Endothelial cell of umbilical vein (primary cell): ENCODE measurements at regions not wholly inside any gene's neighbourhood (a gene's known extent, or its start where the extent isn't known, plus 50 kb on each side); places are given as distances from the start of the nearest gene placed in this dataset.

Experiments
- EZH2 ChIP-seq: IDR thresholded peaks from 2 replicates; pipeline ENCODE4 v1.6.1; 2012; ENCODE audit warnings: borderline replicate concordance, low read depth, mild to moderate bottlenecking, moderate library complexity, low read length, inconsistent platforms; ENCODE audit not compliant: severe bottlenecking
- GATA2 ChIP-seq: IDR thresholded peaks from 2 replicates; pipeline ENCODE4 v1.7.0; 2011; ENCODE audit warnings: low read depth, mild to moderate bottlenecking, moderate library complexity, mixed read lengths, low read length; ENCODE audit not compliant: insufficient read length, insufficient read depth
- JUN ChIP-seq: IDR thresholded peaks from 2 replicates; pipeline ENCODE4 v1.6.1; 2011; ENCODE audit warnings: borderline replicate concordance, low read depth; ENCODE audit not compliant: insufficient read length, insufficient read depth
- TF ChIP-seq, protein P1 (sequence below), 2 donors: IDR thresholded peaks; 1 replicate in 1 of 2; 2 replicates in 1 of 2; pipeline ENCODE4 v1.5.1; 2011; ENCODE audit warnings: low read length in 2 of 2, mild to moderate bottlenecking in 2 of 2, moderate library complexity in 2 of 2, control low read depth in 1 of 2, inconsistent platforms in 1 of 2, low read depth in 1 of 2; ENCODE audit not compliant: insufficient read depth in 1 of 2; ENCODE audit errors: extremely low read depth in 1 of 2
- TF ChIP-seq, protein P2 (sequence below): IDR thresholded peaks from 2 replicates; pipeline ENCODE4 v1.6.1; 2011; ENCODE audit not compliant: insufficient read depth, insufficient read length

DNA sequence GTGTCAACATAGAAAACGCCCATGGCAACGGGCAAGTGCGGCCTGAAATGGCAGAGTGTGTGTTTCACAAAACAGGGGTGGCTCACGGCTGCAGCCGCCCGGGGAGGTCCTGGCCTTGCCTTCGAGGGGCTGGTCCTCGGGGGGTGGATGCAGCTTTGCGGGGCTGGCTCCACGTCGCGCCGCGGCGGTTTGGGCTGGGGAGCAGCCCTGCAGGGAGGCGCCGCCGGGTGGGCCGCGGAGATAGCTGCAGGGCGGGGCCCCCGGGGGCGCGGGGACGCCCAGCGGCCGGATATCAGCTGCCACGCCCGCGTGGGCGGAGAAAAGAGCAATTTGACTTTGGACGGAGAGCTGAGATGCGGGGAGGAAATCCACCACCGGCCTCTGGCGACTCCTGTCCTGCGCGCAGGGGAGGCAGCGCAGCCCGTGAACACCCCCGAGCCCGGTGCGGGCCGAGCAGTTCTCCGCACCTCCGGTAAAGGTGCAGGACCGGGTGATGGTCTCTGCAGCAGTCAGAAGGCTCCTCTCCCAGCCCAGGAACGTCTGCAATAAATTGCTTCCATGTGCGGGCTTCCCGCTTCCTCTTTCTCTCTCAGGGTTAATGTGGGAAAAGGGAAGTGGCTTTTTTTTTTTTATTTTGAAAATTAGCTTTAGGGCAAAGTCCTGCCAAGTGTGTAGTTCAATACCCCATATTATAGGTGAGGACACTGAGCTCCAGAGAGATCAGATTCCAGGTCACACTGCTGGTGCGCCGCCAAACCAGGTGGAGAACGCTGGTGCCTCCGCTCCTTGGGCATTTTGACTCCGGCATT lies 110.5 kb downstream of the ARF6 start:
- TF ChIP-seq, protein P1, sequence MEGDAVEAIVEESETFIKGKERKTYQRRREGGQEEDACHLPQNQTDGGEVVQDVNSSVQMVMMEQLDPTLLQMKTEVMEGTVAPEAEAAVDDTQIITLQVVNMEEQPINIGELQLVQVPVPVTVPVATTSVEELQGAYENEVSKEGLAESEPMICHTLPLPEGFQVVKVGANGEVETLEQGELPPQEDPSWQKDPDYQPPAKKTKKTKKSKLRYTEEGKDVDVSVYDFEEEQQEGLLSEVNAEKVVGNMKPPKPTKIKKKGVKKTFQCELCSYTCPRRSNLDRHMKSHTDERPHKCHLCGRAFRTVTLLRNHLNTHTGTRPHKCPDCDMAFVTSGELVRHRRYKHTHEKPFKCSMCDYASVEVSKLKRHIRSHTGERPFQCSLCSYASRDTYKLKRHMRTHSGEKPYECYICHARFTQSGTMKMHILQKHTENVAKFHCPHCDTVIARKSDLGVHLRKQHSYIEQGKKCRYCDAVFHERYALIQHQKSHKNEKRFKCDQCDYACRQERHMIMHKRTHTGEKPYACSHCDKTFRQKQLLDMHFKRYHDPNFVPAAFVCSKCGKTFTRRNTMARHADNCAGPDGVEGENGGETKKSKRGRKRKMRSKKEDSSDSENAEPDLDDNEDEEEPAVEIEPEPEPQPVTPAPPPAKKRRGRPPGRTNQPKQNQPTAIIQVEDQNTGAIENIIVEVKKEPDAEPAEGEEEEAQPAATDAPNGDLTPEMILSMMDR (IDR thresholded peaks at IDR 0.05; ENCODE audit: extremely low read depth in 1 of 2, insufficient read depth in 1 of 2, low read depth in 1 of 2, low read length in 2 of 2) = no peak
- no peak for TF ChIP-seq GATA2
- TF ChIP-seq EZH2 = no peak
- TF ChIP-seq, protein P2, sequence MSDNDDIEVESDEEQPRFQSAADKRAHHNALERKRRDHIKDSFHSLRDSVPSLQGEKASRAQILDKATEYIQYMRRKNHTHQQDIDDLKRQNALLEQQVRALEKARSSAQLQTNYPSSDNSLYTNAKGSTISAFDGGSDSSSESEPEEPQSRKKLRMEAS = no peak
- no peak for TF ChIP-seq JUN
